Body of pancreas (tissue), 4 donors: ENCODE measurements at regions not wholly inside any gene's neighbourhood (a gene's known extent, or its start where the extent isn't known, plus 50 kb on each side); places are given as distances from the start of the nearest gene placed in this dataset.

Experiments
- ATAC-seq: fragments of 150-250 bp; one replicate; pipeline ENCODE4 v1.9.1; 2016
- DNase-seq, 4 donors: peaks; one replicate each; pipeline ENCODE4 v3.0.0-alpha.2; 2019
- H3K27ac ChIP-seq, 4 donors: fragments of 200-600 bp; sonication (generic); 1 replicate in 3 of 4; 2 replicates in 1 of 4; pipeline versions ENCODE4 v1.5.1 to v1.6.1; 2016 to 2019; ENCODE audit warnings: mild to moderate bottlenecking in 1 of 4, mixed read lengths in 1 of 4, moderate library complexity in 1 of 4
- H3K27me3 ChIP-seq, 2 donors: fragments of 200-600 bp; sonication (generic); one replicate each; pipeline ENCODE4 v1.6.0; 2016; ENCODE audit warnings: mild to moderate bottlenecking in 1 of 2
- H3K36me3 ChIP-seq, 2 donors: fragments of 200-600 bp; sonication (generic); replicated peaks in 1 of 2; 2 replicates each; pipeline ENCODE4 v1.5.1; 2016; ENCODE audit warnings: low read depth in 2 of 2; ENCODE audit not compliant: insufficient read depth in 1 of 2
- H3K4me1 ChIP-seq: fragments of 200-600 bp; sonication (generic); one replicate; pipeline ENCODE4 v1.6.0; 2016
- H3K4me3 ChIP-seq, 2 donors: fragments of 200-600 bp; sonication (generic); 1 replicate in 1 of 2; 2 replicates in 1 of 2; pipeline ENCODE4 v1.5.1; 2016 to 2019
- H3K9me3 ChIP-seq, 3 donors: fragments of 200-600 bp; sonication (generic); 1 replicate in 2 of 3; 2 replicates in 1 of 3; pipeline ENCODE4 v1.5.1; 2016
- CTCF ChIP-seq, 7 experiments: fragments of 450-650 bp in 4 of 7; fragments of 200-600 bp in 3 of 7; sonication (generic) in 3 of 7; IDR thresholded peaks; one replicate each; pipeline ENCODE4 v1.5.1; 2016 to 2019; ENCODE audit warnings: antibody characterized with exemption in 7 of 7
- POLR2A ChIP-seq, 3 donors: fragments of 450-650 bp; IDR thresholded peaks; one replicate each; pipeline ENCODE4 v1.6.1; 2016; ENCODE audit warnings: antibody characterized with exemption in 3 of 3, mild to moderate bottlenecking in 2 of 3
- WGBS, 2 donors: methylation state at CpG; one replicate each; pipeline ENCODE4 v1.1.5; 2017; 5-methylcytosine and 5-hydroxymethylcytosine counted together
- intact Hi-C: fragments of 100-400 bp; cut with DNase I; formaldehyde crosslinking; loops from one replicate; pipeline ENCODE4 v1.15.1; 2023

GRCh38 chr12:42705863-42706262 lies 116.3 kb upstream of the PRICKLE1 start:
- TF ChIP-seq POLR2A (IDR thresholded peaks at IDR 0.05) = no peak
- TF ChIP-seq CTCF (IDR thresholded peaks at IDR 0.05) = no peak
- no peak overlapping the region for H3K4me3 ChIP-seq
- H3K4me1 ChIP-seq = no peaks in the 10 kb centered on the region
- intact Hi-C loops = no loop called here
- 29 to 32% methylated on average over 4 of the region's 4 CpGs for WGBS, 2 donors
- peak; percentile 68 for ATAC-seq
- H3K36me3 ChIP-seq = no peaks in the 10 kb centered on the region
- DNase-seq = peak; percentile 40 to 77 (median 68)
- H3K27me3 ChIP-seq = no peaks in the 10 kb centered on the region
- no peaks in the 10 kb centered on the region for H3K9me3 ChIP-seq
- no peak overlapping the region for H3K27ac ChIP-seq

GRCh38 chr12:42704810-42705401 lies 115.4 kb upstream of the PRICKLE1 start:
- DNase-seq (no peak), ATAC-seq (no peak)
- no peak for TF ChIP-seq POLR2A (IDR thresholded peaks at IDR 0.05)
- no peak for TF ChIP-seq CTCF (IDR thresholded peaks at IDR 0.05)
- no peak overlapping the region for H3K27ac ChIP-seq
- H3K27me3 ChIP-seq = no peaks in the 10 kb centered on the region
- 46 to 63% methylated on average over 2 of the region's 2 CpGs for WGBS, 2 donors
- no peaks in the 10 kb centered on the region for H3K4me1 ChIP-seq
- intact Hi-C loops = no loop called here
- H3K4me3 ChIP-seq = no peak overlapping the region
- H3K9me3 ChIP-seq = no peaks in the 10 kb centered on the region
- H3K36me3 ChIP-seq = no peaks in the 10 kb centered on the region

GRCh38 chr12:42704340-42704739 lies 114.8 kb upstream of the PRICKLE1 start:
- H3K36me3 ChIP-seq = no peaks in the 10 kb centered on the region
- ATAC-seq = no peak
- no peaks in the 10 kb centered on the region for H3K4me1 ChIP-seq
- DNase-seq = no peak
- H3K9me3 ChIP-seq = no peaks in the 10 kb centered on the region
- H3K4me3 ChIP-seq = no peak overlapping the region
- TF ChIP-seq POLR2A (IDR thresholded peaks at IDR 0.05) (no peak), CTCF (IDR thresholded peaks at IDR 0.05) (no peak)
- intact Hi-C loops = no loop called here
- H3K27ac ChIP-seq = no peak overlapping the region
- H3K27me3 ChIP-seq = no peaks in the 10 kb centered on the region

GRCh38 chr12:42701084-42701483 lies 111.5 kb upstream of the PRICKLE1 start:
- TF ChIP-seq CTCF (IDR thresholded peaks at IDR 0.05) = no peak
- no peak for TF ChIP-seq POLR2A (IDR thresholded peaks at IDR 0.05)
- no peak for DNase-seq
- no peak for ATAC-seq
- intact Hi-C loops = no loop called here
- 55 to 63% methylated on average over 3 of the region's 3 CpGs for WGBS, 2 donors
- H3K27ac ChIP-seq = no peak overlapping the region
- H3K9me3 ChIP-seq = no peaks in the 10 kb centered on the region
- H3K4me3 ChIP-seq = no peak overlapping the region
- H3K27me3 ChIP-seq = no peaks in the 10 kb centered on the region
- H3K4me1 ChIP-seq = no peaks in the 10 kb centered on the region
- no peaks in the 10 kb centered on the region for H3K36me3 ChIP-seq

GRCh38 chr12:42698213-42698612 lies 108.7 kb upstream of the PRICKLE1 start:
- no peaks in the 10 kb centered on the region for H3K4me1 ChIP-seq
- DNase-seq = peak in 1 of 4 donors; percentile 10
- no peaks in the 10 kb centered on the region for H3K9me3 ChIP-seq
- no peaks in the 10 kb centered on the region for H3K27me3 ChIP-seq
- ATAC-seq = peak; percentile 78
- no peaks in the 10 kb centered on the region for H3K36me3 ChIP-seq
- TF ChIP-seq POLR2A (IDR thresholded peaks at IDR 0.05) (no peak), CTCF (IDR thresholded peaks at IDR 0.05) (no peak)
- WGBS, 2 donors = 48 to 49% methylated on average over 3 of the region's 3 CpGs
- no peak overlapping the region for H3K4me3 ChIP-seq
- H3K27ac ChIP-seq = peak overlapping the region in 1 of 4 donors; percentile 24
- intact Hi-C loops = no loop called here
